Ishikawa (cell line): ENCODE measurements at regions not wholly inside any gene's neighbourhood (a gene's known extent, or its start where the extent isn't known, plus 50 kb on each side); places are given as distances from the start of the nearest gene placed in this dataset.

Source experiments
- CREB1 ChIP-seq: IDR thresholded peaks from 2 replicates; pipeline ENCODE4 v1.6.1; 2012; ENCODE audit warnings: low read depth
- EP300 ChIP-seq: IDR thresholded peaks from 2 replicates; pipeline ENCODE4 v1.6.1; 2012; ENCODE audit warnings: borderline replicate concordance
- RAD21 ChIP-seq: IDR thresholded peaks from 2 replicates; pipeline ENCODE4 v1.6.1; 2012; ENCODE audit warnings: low read depth
- REST ChIP-seq: IDR thresholded peaks from 2 replicates; pipeline ENCODE4 v1.6.1; 2012; ENCODE audit warnings: low read depth, mild to moderate bottlenecking
- TAF1 ChIP-seq: IDR thresholded peaks from 2 replicates; pipeline ENCODE4 v1.6.1; 2012; ENCODE audit warnings: low read depth, mild to moderate bottlenecking

GRCh38 chr7:68411742-68412141 is 1186.5 kb upstream of the AUTS2 start:
- TF ChIP-seq RAD21 (no peak), TAF1 (no peak), EP300 (no peak), REST (no peak), CREB1 (no peak)
